ENCODE measurements at regions not wholly inside any gene's neighbourhood (a gene's known extent, or its start where the extent isn't known, plus 50 kb on each side); places are given as distances from the start of the nearest gene placed in this dataset.
"Not testable (repeated sequence)": the region's sequence is repeated elsewhere in the genome, so short reads cannot be mapped to it uniquely, and the experiment has no call there.

- DNase-seq, result no peak
Observed at GRCh38 chr16:79914961-79915720, 314.6 kb upstream of the MAF start.

- DNase-seq, result no peak
Observed at GRCh38 chr16:79912592-79913310, 312.2 kb upstream of the MAF start.

- DNase-seq, result no peak
Observed at GRCh38 chr16:79911660-79912059, 311.1 kb upstream of the MAF start.

DNA sequence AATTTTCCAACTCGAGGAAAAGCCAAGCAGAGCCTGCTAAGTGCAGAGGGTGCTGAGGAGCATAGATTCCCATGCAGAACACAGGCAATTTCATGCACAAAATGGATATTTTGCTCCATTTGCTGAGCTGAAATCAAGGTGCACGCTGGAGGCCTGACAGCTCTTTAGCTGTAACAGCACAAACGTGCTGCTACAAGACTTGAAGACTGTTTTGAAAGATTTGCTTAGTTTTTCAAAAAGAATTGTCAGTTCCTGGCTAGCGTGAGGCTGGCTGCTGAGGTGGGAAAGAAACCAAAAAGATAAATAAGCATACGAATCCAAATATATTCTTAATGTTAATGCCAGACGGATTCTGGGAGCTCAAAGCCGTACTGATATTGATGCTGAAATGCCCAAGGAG, 309.0 kb upstream of the MAF start:
- no peak for DNase-seq

DNA sequence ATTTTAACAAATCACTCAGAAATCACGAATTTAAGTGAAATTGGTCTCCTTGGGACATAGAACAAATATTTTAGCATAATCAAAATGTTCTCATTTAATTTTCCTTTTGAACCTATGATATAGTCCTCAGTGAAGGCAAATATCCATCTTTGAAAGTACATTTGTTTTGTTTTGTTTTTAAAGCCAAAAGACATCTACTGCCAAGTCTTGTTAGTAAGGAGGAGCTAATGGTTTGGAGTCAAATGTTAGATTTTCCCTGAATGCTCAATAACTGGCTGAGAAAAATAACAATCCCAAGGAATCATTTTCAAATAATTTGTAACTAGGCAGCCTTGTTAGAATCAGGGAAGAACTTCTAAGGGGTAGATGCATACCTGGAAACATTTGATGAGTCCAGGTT, 302.9 kb upstream of the MAF start:
- DNase-seq, result no peak

GRCh38 chr16:79902351-79902750, 301.8 kb upstream of the MAF start:
- DNase-seq, result no peak

- DNase-seq, result no peak
Observed at GRCh38 chr16:79901522-79901921, 301.0 kb upstream of the MAF start.

DNA sequence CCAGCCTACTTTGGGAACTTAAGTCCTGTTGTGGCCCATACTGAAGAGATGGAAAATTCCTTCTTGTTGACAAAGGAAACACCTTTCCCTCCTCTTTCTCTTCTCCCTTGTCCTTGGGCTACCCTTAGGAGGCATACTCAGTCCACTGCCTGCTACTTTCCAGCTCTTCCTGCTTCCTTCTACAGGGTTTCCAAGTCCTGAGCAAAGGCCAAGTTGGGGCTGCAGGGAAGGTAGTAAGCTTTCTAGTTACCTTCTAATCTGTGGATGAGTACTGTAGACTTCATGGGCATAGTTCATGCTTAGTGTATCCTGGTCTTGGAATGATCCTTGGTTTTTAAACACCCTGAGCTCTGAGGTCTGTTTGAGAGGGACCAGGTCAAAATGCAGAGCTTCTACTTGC, 299.2 kb upstream of the MAF start:
- DNase-seq, result no peak

DNA sequence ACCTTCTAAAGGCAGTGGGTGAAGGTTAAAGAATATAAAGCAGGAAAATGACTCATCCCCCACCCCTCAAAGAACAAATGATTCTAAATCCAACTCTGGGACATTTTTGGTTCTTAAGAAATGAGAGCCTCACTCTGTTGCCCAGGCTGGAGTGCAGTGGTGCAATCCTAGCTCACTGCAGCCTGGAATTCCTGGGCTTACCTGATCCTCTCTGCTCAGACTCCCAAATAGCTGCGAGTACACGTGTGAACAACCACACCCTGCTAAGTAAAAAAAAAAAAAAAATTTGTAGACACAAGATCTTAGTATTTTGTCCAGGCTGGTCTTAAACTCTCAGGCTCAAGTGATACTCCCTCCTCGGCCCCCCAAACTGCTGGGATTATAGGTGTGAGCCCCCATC, 298.8 kb upstream of the MAF start:
- no peak for DNase-seq

DNA sequence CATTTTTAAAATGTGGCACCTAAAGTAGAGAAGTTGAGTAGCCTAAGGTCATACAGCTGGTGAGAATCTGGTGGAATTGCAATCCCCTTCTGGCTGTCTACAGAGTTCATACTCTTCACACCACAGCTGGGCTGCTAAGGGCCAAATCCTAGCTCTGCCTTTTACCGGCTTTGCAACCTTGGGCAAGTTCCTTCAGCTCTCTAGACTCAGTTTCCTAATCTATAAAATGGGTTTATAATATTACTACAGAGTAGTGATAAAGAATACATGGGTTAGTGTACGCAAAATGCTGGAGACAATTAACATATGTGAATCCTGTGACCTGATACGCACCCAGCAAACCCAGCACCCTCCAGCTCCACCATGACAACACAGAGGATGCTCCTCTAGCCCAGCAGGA, 298.2 kb upstream of the MAF start:
- no peak for DNase-seq

DNA sequence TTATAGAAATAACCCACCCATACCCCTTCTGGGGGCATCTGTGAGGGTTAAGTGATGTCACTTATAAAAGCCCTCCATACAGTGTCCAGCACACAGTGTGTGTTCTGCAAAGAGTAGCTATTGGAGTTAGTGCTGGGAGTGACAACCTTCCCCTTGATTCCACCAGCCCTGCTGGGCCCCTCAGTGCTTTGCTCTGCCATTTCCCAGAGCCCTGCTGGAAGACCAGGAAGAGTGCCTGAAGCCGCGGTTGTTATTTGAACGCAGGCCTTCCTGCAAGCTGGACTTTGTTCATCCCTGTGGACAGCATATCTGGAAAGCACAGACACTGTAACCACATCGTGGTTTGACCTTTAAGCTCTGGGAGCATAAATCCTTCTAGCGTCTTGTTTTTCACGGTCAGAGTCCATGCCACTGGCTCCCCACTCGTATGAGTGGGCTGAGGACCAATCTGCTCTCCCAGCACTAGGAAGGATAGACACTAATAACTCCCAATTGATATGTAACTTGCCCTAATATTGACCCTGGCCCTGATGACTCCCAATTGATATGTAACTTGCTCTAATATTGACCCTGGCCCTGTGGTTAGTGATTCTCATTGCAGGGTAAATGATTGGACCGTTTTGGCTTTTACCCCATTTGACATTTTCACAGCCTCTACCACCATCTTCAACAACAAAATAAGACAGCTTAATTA, 297.1 kb upstream of the MAF start:
- DNase-seq, result no peak

DNA sequence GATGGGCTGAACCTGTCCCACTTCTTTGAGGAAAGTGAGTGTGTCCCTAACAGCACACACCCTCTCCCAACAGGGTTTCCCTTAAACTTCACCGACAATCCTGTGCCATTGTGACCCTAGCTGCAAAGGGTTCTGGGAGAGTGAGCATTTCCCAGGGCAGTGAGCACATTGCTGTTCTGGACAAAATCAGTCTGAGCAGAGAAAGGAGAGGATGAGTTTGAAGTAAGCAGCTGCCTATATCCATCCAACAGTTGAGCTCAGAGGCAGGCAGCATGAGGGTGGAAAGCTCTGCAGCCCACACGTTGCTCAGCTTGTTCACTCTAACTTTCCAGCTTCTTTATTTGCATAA, 296.5 kb upstream of the MAF start:
- no peak for DNase-seq

GRCh38 chr16:79895917-79896203, 295.3 kb upstream of the MAF start:
- DNase-seq, result no peak

DNA sequence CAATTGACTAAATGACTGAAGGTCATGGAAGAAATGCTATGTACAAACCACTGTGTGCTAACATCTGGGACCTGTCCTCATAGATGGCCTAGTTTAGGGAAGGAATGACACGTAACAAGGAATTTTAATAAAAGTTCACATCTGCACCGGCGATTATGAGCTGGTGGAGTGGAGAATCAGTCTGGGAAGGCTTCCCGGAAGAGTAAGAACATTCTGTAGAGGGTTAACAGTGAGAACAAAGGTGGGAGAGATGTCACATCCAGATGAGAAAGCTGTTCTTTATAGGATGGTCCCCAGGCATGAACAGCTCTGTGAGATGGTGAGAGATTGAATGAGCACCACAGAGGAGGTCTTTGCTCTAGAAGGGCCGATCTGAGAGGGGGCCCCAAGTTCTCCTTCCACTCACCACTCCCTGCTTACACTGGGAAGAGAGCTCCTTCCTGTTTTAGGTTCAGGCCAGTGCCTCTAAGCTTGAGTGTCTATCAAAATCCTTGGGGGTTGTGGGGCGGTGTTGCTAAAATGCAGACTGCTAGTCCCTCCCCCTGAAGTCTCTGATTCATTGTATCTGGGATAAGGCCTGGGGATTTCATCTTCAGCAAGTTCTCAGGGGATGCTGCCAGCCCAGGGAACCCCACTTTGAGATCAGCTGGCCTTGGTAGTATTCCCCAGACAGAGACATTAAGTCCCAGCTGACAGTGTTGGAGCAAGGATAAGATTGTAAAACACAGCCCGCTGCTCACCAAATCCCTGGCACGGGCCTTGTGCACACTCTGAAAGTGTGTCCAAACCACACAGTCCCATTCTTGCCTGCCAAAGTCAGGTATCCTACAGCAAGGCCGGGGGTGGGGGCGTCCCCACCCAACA, 294.7 kb upstream of the MAF start:
- no peak for DNase-seq

- no peak for DNase-seq
Observed at GRCh38 chr16:79893445-79893844, 292.9 kb upstream of the MAF start.

- DNase-seq, result no peak
Observed at GRCh38 chr16:79892278-79892677, 291.7 kb upstream of the MAF start.

GRCh38 chr16:79891458-79891857, 290.9 kb upstream of the MAF start:
- DNase-seq, result no peak

GRCh38 chr16:79887541-79888540, 287.3 kb upstream of the MAF start:
- no peak for DNase-seq

GRCh38 chr16:79885320-79885719, 284.8 kb upstream of the MAF start:
- DNase-seq, result no peak

DNA sequence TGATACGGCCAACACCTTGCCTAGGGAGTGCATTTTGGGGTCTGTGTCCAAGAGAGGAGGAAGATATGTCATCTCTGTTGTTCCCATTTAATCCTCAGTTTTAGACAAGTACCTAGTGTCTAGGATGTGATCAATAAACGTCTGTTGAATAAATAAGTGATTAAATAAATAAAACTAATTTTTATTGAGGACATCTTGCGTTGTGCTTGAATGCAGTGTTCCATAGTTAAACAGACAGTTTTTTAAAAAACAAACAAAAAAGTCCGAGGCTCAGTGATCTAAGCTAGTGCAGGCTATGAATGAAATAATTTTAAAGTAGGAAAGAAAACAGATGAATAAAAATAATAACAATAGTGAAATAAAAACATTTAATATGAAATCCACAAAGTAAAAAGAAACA, 283.0 kb upstream of the MAF start:
- DNase-seq, result no peak

DNA sequence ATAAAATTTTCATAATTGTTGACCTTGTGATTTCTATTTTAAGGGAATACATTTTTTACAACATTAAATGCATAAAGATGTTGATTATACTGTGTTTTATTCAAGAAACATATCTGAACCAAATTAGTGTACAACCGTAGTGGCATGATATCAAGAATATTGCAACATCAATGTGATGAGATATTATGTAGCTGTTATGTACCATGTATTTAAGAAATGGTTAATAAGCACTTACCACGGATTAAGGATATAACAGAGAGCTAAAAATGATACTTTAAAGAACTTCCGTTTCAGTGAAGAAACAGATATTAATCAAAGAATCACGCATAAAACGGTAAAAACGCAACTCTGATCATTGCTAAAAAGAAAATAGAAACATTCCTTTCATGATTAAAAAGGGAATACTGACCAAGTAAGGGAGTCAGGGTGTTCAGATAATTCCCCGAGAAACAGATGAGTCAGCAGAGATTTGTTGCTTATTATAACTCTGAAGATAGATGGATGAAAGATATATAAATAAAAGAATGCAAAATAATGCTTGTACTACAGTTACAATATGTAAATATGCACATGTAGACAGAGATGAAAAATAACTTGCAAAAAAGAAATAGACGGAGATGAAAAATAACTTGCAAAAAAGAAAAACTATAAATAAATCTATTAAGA, 281.9 kb upstream of the MAF start:
- no peak for DNase-seq

GRCh38 chr16:79881107-79881506, 280.6 kb upstream of the MAF start:
- not testable (repeated sequence) for DNase-seq
